SK-N-MC (cell line): ENCODE measurements at regions not wholly inside any gene's neighbourhood (a gene's known extent, or its start where the extent isn't known, plus 50 kb on each side); places are given as distances from the start of the nearest gene placed in this dataset.

Experiments
- DNase-seq: peaks from one replicate; pipeline ENCODE4 v3.0.0-alpha.2; 2011; ENCODE audit warnings: low read depth, low spot score
- H3K27ac ChIP-seq: fragments of 200-600 bp; sonication (generic); 2 replicates; pipeline ENCODE4 v1.5.1; 2016; ENCODE audit warnings: mixed run types
- H3K36me3 ChIP-seq: fragments of 200-600 bp; sonication (generic); 2 replicates; pipeline ENCODE4 v1.6.1; 2017; ENCODE audit warnings: antibody characterized with exemption, low read length, mixed read lengths; ENCODE audit not compliant: insufficient read depth
- H3K4me3 ChIP-seq: fragments of 200-600 bp; sonication (generic); 2 replicates; pipeline ENCODE4 v1.5.1; 2016
- H3K9ac ChIP-seq: fragments of 200-600 bp; sonication (generic); 2 replicates; pipeline ENCODE4 v1.8.0; 2017; ENCODE audit warnings: mixed run types, mixed read lengths; ENCODE audit not compliant: insufficient read length
- H3K9me3 ChIP-seq: fragments of 200-600 bp; sonication (generic); 2 replicates; pipeline ENCODE4 v1.6.1; 2017; ENCODE audit warnings: low read depth, mild to moderate bottlenecking, antibody characterized with exemption, low read length, moderate library complexity, mixed read lengths
- EZH2 ChIP-seq: fragments of 200-600 bp; sonication (generic); IDR thresholded peaks from one replicate; pipeline ENCODE4 v1.6.1; 2017; ENCODE audit warnings: antibody characterized with exemption
- FOXP2 ChIP-seq: optimal IDR thresholded peaks from 2 replicates; pipeline ENCODE3; 2011; ENCODE audit warnings: mild to moderate bottlenecking, moderate library complexity; ENCODE audit not compliant: insufficient read depth; ENCODE audit errors: extremely low read length, control extremely low read depth
- POLR2AphosphoS5 ChIP-seq: IDR thresholded peaks from 2 replicates; pipeline ENCODE4 v1.6.1; 2012; ENCODE audit warnings: mild to moderate bottlenecking, low read depth, low read length, borderline replicate concordance

GRCh38 chr3:31356941-31357340 lies 175.8 kb upstream of the STT3B start:
- no peak for TF ChIP-seq POLR2AphosphoS5
- TF ChIP-seq FOXP2 = no peak
- TF ChIP-seq EZH2 = no peak
- Histone ChIP-seq H3K27ac (no peak overlapping the region), H3K9ac (no peak overlapping the region), H3K36me3 (no peaks in the 10 kb centered on the region), H3K4me3 (no peak overlapping the region), H3K9me3 (no peaks in the 10 kb centered on the region)
- no peak for DNase-seq

- no peak overlapping the region for H3K4me3 ChIP-seq
- H3K9me3 ChIP-seq = no peaks in the 10 kb centered on the region
- H3K9ac ChIP-seq = no peak overlapping the region
- no peak for DNase-seq
- TF ChIP-seq FOXP2 (no peak), POLR2AphosphoS5 (no peak), EZH2 (no peak)
- no peaks in the 10 kb centered on the region for H3K36me3 ChIP-seq
- no peak overlapping the region for H3K27ac ChIP-seq
Observed at GRCh38 chr3:31357451-31357850, 175.3 kb upstream of the STT3B start.

GRCh38 chr3:31358473-31359070 lies 174.2 kb upstream of the STT3B start:
- H3K9ac ChIP-seq = no peak overlapping the region
- H3K36me3 ChIP-seq = no peaks in the 10 kb centered on the region
- no peak for TF ChIP-seq POLR2AphosphoS5
- TF ChIP-seq FOXP2 = no peak
- no peak for DNase-seq
- no peak overlapping the region for H3K4me3 ChIP-seq
- no peak overlapping the region for H3K27ac ChIP-seq
- H3K9me3 ChIP-seq = no peaks in the 10 kb centered on the region

GRCh38 chr3:31361371-31362273 lies 171.1 kb upstream of the STT3B start:
- DNase-seq = no peak
- no peak overlapping the region for H3K4me3 ChIP-seq
- TF ChIP-seq EZH2 = no peak
- no peak for TF ChIP-seq POLR2AphosphoS5
- TF ChIP-seq FOXP2 = no peak

GRCh38 chr3:31364188-31364587 lies 168.5 kb upstream of the STT3B start:
- TF ChIP-seq POLR2AphosphoS5 (no peak), EZH2 (no peak), FOXP2 (no peak)
- H3K27ac ChIP-seq = no peak overlapping the region
- H3K9me3 ChIP-seq = no peaks in the 10 kb centered on the region
- no peak overlapping the region for H3K9ac ChIP-seq
- no peaks in the 10 kb centered on the region for H3K36me3 ChIP-seq
- DNase-seq = no peak
- no peak overlapping the region for H3K4me3 ChIP-seq

More at GRCh38 chr3:31361371-31362273, 171.1 kb upstream of the STT3B start:
- Histone ChIP-seq H3K27ac (no peak overlapping the region), H3K36me3 (no peaks in the 10 kb centered on the region), H3K9ac (no peak overlapping the region), H3K9me3 (no peaks in the 10 kb centered on the region)

GRCh38 chr3:31364711-31365110 lies 168.0 kb upstream of the STT3B start:
- no peaks in the 10 kb centered on the region for H3K9me3 ChIP-seq
- no peak for TF ChIP-seq EZH2
- no peak for TF ChIP-seq POLR2AphosphoS5
- no peak for TF ChIP-seq FOXP2
- H3K4me3 ChIP-seq = no peak overlapping the region
- DNase-seq = no peak
- no peak overlapping the region for H3K27ac ChIP-seq
- no peaks in the 10 kb centered on the region for H3K36me3 ChIP-seq
- no peak overlapping the region for H3K9ac ChIP-seq

GRCh38 chr3:31367518-31367917 lies 165.2 kb upstream of the STT3B start:
- Histone ChIP-seq H3K9me3 (no peaks in the 10 kb centered on the region), H3K4me3 (no peak overlapping the region), H3K27ac (no peak overlapping the region), H3K9ac (no peak overlapping the region), H3K36me3 (no peaks in the 10 kb centered on the region)
- TF ChIP-seq POLR2AphosphoS5 = no peak
- no peak for TF ChIP-seq FOXP2
- no peak for TF ChIP-seq EZH2
- DNase-seq = no peak

GRCh38 chr3:31369637-31370379 lies 162.9 kb upstream of the STT3B start:
- Histone ChIP-seq H3K27ac (peak overlapping the region; percentile 74; the same call in 1 of the 2 replicates), H3K4me3 (no peak overlapping the region), H3K9me3 (no peaks in the 10 kb centered on the region), H3K9ac (no peak overlapping the region), H3K36me3 (no peaks in the 10 kb centered on the region)
- no peak for TF ChIP-seq EZH2
- no peak for TF ChIP-seq FOXP2
- no peak for TF ChIP-seq POLR2AphosphoS5
- DNase-seq = no peak
